ENCODE measurements at regions not wholly inside any gene's neighbourhood (a gene's known extent, or its start where the extent isn't known, plus 50 kb on each side); places are given as distances from the start of the nearest gene placed in this dataset.

DNA sequence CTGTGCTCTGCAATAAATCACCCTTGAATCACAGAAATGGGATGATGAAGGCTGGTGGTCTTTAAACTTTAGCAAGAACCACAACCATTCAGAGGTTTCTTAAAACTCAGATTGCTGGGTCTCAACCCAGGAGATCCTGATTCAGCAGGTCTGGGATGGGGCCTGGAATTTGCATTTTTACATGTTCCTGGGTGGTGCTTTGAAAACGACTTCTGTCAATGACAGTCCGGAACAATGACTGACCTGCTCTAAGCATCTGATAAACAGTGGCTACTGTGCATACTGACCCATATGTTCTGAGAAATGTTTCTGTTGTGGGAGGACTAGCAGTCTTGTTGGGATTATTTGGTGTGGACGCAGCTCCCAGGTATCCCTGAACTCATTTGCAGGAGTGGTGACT lies 92.7 kb downstream of the GADD45G start:
- DNase-seq, result no peak

- no peak for DNase-seq
Observed at GRCh38 chr9:89698411-89699005, 93.7 kb downstream of the GADD45G start.

GRCh38 chr9:89699646-89700045 lies 94.8 kb downstream of the GADD45G start:
- DNase-seq, result no peak

DNA sequence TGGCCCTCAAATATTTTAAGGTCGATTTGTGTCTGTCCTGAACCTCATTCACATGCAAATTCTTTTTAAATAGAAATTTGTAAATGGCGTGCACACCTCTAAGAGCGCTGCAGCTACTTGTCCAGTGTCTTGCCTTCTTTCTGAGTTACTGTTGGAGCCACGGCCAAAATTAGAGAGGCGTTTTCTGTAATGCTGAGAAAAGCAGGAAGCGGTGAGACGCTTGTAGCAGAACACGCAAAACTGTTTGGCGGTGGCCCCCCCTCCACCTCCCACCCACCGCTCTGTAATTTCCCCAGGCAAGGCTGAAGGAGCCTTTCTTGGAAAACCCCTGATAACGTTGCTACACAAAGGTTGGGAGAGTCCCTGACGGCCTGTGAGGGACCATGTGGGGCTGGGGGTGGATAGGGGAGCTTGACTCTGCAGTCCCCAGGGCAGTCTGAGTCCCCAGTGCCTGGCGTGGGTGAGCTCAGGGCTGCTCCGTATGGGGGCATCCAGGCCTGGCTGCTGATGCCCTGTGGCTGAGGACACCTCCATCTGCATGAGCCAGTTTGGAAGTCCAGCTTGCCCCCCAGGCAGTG lies 96.5 kb downstream of the GADD45G start:
- DNase-seq, result peak; percentile 73

- DNase-seq, result no peak
Observed at GRCh38 chr9:89702401-89702800, 97.6 kb downstream of the GADD45G start.

DNA sequence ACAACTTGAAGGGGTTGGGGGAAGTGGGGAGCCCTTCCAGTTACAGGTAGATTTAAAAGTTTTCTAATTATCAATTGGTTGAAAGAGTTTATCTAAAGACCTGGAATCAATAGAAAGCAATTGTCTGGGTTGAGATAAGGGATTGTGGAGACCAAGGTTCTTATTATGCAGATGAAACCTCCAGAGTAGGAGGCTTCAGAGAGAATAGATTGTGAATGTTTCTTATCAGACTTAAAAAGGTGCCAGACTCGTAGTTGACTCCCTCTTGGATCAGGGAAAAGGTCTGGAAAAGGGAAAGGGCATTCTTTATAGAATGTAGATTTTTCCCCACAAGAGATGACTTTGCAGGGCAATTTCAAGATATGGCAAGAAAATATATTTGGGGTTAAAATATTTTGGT lies 100.8 kb downstream of the GADD45G start:
- DNase-seq, result no peak

DNA sequence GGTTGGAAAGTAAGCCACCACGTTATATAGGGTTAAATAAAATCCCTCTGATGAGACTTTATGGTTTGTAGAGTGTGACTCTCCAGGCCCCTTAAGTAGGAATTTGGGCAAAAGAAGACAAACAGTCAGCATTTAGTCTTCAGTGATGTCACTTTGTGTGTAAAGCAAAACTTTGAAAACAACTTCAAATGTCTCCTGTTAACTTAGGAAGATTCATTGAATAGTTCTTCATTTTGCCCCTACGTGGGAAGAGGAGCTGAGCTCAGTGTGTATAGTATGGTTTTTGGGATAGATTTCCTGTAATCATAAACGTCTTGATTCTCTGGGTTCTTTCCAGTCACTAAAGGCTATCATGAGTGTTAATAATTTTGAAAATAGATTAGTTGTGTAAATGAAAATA lies 101.3 kb downstream of the GADD45G start:
- DNase-seq, result no peak

GRCh38 chr9:89706731-89707191 lies 101.9 kb downstream of the GADD45G start:
- DNase-seq, result no peak

DNA sequence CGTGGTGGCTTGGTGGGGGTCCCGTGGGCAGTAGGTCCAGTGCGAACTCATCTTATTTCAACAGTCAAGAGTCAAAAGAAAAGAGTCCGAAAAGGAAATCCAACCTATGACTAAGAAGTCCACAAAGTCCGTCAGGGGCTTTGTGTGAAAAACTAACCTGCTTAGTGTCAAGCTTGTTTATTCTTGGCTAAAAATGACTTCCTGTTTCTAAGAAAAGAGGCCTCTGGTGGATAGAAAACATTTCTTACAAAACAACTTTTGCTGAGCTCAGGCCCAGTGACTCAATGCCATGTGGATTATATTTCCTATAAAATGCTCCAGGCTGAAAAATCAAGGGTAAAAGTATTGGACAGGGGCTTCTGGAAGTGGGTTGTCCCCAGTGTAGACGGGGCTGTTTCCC lies 105.9 kb downstream of the GADD45G start:
- no peak for DNase-seq

DNA sequence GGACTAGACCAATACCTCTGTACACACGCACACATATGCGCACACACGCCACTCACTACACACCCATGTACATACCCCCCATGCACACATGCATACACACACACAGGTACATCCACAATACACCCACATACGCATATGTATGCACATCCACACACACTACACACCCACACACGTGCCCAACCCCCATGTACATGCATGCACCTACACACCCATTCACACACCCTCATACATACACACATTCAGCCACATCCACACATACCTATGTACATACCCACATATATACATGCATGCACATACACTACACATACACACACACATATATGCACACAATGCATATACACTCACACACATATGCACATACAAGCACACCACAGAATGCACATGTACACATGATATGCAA lies 107.1 kb downstream of the GADD45G start:
- no peak for DNase-seq

DNA sequence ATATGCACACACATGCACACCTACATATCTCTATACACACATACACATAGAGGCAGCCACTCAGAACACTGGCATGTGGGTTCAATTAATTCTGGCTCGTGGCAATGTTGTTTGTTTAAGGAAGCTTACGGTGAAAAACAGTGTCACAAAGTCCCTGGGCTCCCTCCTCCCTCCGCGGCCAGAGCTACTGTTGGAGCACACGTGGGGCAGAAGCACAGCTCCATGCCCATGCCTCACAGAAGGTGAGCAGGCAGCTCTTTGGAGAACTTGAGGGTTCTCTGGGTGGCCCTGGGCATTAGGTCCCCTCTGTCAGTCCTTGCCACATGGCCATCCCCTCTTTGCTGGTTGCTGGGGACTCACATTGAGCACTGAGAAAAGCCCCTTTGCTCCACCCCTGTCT lies 107.5 kb downstream of the GADD45G start:
- no peak for DNase-seq

- no peak for DNase-seq
Observed at GRCh38 chr9:89714321-89714720, 109.5 kb downstream of the GADD45G start.

DNA sequence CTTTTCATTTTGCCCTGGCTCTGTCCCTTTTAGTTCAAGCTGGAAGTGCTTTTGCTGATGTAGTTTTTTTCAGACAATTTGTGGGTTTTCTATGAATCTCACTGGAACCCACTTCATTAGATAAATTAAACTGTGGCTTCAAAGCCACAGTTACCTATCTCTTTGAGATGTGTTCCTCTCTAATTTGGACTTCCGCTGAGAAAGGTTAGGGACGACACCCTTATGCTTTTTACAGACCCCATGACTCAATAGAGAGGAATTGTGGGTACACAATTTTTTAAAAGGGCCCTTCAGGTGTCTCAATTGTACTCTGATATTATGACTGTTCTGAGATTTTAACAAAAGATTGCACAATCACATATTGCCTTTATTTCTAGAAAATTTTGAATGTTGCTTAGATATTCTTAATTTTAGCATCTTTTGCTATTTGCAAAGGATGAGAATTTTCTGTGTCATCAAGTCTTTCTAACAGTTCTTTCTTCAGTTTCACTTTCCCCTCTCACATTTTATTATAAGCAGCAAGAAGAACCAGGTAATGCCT lies 110.6 kb downstream of the GADD45G start:
- no peak for DNase-seq

DNA sequence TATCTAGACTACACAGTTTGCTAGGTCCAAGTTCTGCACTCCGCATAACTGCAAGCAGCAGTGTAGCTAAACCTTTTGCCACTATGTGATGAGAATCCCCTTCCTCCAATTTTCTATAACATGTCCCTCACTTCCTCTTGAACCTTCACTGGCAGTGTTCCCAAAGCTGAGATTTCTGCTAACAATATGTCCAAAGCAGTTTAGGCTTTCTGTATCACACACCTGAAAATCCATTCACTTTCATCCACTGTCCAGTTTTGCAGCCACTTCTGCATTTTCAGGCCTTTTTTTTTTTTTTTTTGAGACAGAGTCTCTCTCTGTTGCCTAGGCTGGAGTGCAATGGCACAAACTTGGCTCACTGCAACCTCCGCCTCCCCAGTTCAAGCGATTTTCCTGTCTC lies 111.1 kb downstream of the GADD45G start:
- no peak for DNase-seq

DNA sequence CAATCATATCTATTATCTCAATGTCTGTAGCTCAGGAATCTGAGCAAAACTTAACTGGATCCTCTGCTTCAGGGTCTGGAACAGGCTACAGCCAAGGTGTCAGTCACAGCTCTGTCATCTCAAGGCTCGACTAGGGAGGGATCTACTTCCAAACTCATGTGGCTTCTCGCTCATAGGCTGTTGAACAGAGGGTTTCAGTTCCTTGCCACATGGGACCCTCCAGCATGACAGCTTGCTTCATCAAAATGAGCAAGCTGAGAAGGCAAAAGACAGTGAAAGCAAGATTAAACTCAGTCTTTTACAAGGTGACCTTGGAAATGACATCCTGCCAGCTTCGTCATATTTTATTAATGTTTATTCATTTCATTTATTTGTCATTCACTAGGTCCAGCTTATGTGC lies 111.7 kb downstream of the GADD45G start:
- no peak for DNase-seq

GRCh38 chr9:89718176-89718575 lies 113.4 kb downstream of the GADD45G start:
- DNase-seq, result no peak

DNA sequence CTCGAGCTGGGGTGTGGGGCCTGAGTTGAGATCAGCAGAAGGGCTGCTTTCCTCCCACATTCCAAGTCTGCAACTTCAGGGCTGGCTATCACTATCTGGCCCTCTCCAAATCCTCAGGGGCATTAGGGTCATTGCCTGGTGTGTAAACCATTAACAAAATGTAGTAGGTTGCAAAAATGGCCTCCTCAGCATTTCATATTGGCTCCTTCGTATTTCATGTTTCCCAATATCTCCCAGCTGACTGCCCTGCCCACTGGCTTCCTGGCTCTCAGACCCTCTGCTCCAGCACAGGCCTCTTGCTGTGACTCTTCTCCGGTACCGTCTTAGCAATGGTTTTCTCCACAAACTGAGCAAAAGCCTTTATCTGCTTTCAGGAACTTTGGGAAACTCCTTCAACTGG lies 113.8 kb downstream of the GADD45G start:
- no peak for DNase-seq

DNA sequence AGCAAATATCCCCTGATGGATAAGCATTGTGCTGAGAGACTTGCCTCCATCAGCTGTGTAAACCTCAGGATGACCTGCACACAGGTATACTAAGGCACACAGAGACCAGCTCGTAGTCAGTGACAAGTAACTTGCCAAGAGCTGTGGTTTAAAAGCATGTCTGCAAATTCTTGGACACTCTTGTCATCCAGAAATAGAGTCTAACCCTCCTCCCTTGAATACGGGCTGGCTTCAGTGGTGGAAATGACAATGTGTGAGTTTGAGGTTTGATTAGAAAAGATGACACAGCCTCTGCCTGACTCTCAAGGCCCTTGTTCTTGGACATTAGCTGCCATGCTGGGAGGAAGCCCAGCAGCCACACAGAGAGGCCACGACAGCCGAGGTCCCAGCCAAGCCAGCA lies 114.4 kb downstream of the GADD45G start:
- no peak for DNase-seq

DNA sequence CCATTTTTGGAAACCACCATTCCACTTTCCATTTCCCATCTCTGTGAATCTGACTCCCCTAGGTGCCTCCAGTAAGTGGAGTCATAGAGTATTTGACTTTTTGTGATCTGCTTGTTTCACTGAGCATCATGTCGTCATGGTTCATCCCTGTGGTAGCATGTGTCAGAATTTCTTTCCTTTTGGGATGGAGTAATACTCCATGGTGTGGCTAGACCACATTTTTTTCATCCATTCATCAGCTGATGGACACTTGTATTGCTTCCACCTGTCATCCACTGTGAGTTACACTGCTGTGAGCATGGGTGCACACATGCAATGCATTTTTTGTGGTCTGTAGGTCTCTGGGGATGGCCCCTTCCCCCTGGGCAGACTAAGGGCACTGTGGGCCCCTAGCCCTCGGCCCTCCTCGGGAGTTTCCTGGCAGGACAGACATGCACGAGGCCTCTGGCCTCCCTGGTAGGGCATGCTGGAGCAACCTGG lies 115.9 kb downstream of the GADD45G start:
- no peak for DNase-seq

- no peak for DNase-seq
Observed at GRCh38 chr9:89721176-89721700, 116.4 kb downstream of the GADD45G start.

- no peak for DNase-seq
Observed at GRCh38 chr9:89721971-89722530, 117.2 kb downstream of the GADD45G start.

GRCh38 chr9:89722712-89723111 lies 117.9 kb downstream of the GADD45G start:
- DNase-seq, result no peak

DNA sequence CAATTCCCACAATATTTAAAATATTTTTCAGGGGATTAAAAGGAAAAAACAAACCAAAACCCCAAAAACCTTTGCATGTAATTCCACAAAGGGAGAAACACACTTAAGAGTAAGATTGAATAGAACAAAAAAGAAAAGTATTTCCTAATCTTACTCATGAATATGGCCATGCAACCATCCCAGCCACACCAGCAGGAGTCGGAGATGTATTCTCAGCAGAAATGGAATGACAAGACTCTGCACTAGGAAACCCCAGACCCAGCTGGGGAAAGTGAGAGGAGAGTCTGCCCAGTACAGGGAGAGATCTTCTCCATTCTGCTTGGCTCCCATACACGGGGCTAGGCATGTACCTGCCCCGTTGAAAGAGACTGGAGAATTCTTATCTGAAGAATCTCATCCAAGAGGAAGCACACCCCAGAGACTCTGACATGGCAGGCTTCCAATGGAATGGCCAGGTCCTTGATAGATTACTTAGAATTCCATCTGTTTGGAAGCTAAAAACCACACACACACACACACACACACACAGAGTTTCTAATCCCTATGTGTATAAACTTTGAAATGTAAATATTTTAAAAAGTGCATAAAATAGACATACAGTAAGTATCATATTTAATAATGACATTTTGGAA lies 118.8 kb downstream of the GADD45G start:
- DNase-seq, result no peak

DNA sequence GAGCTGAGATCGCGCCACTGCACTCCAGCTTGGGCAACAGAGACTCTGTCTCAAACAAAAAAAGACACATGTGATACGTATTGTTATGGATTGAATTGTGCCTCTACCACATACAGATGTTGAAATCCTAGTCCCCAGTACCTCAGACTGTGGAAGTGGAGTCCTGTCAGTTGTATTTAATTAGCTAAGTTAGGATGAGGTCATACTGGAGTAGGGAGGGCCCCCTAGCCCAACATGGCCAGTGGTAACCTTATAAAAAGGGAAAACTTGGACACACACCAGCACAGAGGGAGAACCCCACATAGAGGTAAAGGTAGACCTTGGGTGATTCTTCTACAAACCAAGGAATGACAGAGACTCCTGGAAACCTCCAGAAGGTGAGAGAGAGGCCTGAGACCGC lies 119.8 kb downstream of the GADD45G start:
- no peak for DNase-seq

Measured in CD4-positive, alpha-beta T cell treated with Interferon gamma for 1 hour (primary cell).